ENCODE measurements at regions not wholly inside any gene's neighbourhood (a gene's known extent, or its start where the extent isn't known, plus 50 kb on each side); places are given as distances from the start of the nearest gene placed in this dataset.
"Not testable (repeated sequence)": the region's sequence is repeated elsewhere in the genome, so short reads cannot be mapped to it uniquely, and the experiment has no call there.

GRCh38 chr3:137582484-137582883, 181.6 kb upstream of the SOX14 start:
- no peak for DNase-seq (ENCODE audit: low read depth in 4 of 4, low spot score in 3 of 4)

- no peak for DNase-seq (ENCODE audit: low read depth in 4 of 4, low spot score in 3 of 4)
Measured at GRCh38 chr3:137583256-137583655, 180.9 kb upstream of the SOX14 start.

- no peak for DNase-seq (ENCODE audit: low read depth in 4 of 4, low spot score in 3 of 4)
Measured at GRCh38 chr3:137588871-137589270, 175.2 kb upstream of the SOX14 start.

DNA sequence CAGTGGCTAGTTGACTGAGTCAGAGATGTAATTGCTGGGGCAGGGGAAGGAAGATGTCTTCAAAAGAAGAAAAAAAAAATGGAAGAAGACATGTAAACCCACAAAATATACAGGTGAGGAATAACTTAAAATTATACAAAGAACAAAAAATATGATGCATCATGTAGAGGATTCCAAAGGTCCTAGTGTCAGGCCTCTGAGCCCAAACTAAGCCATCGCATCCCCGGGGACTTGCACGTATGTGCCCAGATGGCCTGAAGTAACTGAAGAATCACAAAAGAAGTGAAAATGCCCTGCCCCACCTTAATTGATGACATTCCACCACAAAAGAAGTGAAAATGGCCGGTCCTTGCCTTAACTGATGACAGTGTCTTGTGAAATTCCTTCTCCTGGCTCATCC, 168.7 kb upstream of the SOX14 start:
- DNase-seq (ENCODE audit: low read depth in 4 of 4, low spot score in 3 of 4) = not testable (repeated sequence)

DNA sequence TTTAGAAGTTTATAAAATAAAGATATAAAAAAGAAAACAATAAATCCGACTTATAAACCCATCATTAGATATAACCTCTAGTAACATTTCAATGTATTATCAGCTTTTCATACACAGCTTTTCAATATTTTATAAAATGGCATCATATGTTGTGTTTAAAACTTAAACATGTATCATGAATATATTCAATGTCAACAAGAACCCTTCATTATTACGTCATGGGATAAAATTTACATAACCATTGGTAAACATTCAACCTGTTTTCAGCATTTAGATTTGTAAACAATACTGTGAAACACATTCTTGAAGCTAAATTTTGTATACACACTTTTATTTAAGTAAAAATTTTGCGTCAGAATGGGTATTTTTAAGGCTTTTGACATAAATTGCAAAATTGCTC, 153.4 kb upstream of the SOX14 start:
- no peak for DNase-seq (ENCODE audit: low read depth in 4 of 4, low spot score in 3 of 4)

DNA sequence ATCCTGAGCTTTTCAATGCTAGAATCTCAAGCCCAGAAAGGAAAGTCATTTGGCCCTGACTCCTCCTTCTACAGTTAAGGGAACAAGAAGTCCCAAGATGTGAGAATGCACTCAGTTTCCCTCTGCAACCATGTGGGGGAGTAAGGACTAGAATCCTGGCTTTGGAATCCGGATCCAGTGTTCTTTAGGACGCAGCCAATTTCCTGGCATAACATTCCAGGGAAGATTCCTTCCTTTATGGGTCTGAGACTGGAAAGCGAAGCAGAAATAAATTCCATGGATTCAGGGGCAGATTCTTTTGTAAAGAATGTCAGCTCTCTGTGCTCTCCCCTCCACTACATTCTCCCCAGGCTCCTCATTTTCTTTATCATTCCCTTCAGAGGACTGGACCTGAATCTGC, 151.8 kb upstream of the SOX14 start:
- DNase-seq (ENCODE audit: low read depth in 4 of 4, low spot score in 3 of 4) = no peak

GRCh38 chr3:137615659-137616418, 148.3 kb upstream of the SOX14 start:
- no peak for DNase-seq (ENCODE audit: low read depth in 4 of 4, low spot score in 3 of 4)

DNA sequence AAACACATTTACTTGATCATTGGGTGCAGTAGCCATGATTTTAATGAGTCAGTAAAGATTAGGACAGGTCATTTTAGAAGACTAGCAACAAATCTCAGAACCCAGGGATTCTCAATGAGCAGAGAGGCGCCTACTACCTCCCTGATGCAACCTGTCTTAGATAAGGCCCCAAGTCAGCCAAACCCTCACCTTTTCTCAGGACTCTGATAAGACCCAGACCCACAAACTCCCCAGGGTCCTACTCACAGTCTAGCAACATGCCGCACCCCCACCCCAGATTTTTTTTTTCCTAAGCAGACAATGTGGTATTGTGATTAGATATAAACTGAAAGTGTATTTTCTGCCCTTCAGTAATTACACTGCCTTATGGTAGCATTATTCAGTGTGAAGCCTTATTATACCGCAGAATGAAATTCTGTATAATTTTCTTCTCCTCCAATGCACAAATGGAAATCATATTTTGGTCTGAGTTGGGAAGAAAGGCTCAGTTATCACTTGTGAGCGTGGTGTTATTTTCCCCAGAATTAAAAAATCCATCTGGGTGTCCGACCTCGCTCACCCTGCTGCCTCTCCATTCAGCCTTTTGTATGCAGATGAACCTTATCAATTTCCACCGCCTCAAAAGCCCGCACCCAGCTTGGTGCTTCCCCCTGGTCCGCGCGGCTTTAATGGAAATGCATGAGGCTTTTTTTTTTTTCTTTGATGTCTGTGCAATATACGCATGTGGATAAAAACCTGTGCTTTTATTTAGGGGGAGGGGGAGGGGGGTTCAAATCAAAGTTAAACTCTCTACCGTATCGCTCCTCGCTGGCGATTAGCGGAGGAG, 122.0 kb upstream of the SOX14 start:
- DNase-seq (ENCODE audit: low read depth in 4 of 4, low spot score in 3 of 4) = no peak

- peak in 1 of 4 donors; percentile 6 for DNase-seq (ENCODE audit: low read depth in 4 of 4, low spot score in 3 of 4)
Measured at GRCh38 chr3:137642831-137643230, 121.3 kb upstream of the SOX14 start.

- DNase-seq (ENCODE audit: low read depth in 4 of 4, low spot score in 3 of 4) = no peak
Measured at GRCh38 chr3:137647179-137647578, 116.9 kb upstream of the SOX14 start.

- no peak for DNase-seq (ENCODE audit: low read depth in 4 of 4, low spot score in 3 of 4)
Measured at GRCh38 chr3:137669519-137670060, 94.5 kb upstream of the SOX14 start.

GRCh38 chr3:137687181-137687879, 76.8 kb upstream of the SOX14 start:
- DNase-seq (ENCODE audit: low read depth in 4 of 4, low spot score in 3 of 4) = no peak

DNA sequence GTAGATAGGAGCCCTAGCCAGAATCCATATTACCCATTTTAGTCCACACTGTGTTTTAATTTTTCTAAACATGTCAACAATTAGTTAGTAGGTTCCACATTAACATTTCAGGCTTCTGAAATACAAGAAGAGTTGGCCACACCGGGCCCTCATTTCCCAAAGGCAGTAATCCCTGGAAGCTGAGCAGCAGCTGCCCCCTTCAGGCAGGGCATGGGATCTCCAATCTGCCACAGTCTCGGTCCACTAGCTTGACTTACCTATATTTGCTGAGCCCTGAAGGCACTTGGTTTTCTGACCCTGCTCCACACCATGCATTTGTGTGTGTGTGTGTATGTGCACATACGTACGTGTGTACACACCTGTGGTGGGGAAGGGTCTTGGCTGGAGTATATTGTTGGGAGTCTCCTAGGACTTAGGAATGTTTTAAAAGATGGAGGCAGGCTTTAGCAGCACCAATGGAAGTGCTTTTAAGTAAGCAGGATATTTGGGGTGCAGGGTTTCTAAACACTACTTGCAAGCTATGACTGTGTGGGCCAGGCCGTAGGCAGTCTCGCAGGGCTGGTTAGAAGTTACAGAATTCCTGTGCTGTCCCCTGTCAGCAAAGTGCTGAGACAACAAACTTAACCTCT, 71.2 kb upstream of the SOX14 start:
- DNase-seq (ENCODE audit: low read depth in 4 of 4, low spot score in 3 of 4) = no peak

GRCh38 chr3:137693791-137694190, 70.3 kb upstream of the SOX14 start:
- no peak for DNase-seq (ENCODE audit: low read depth in 4 of 4, low spot score in 3 of 4)

DNA sequence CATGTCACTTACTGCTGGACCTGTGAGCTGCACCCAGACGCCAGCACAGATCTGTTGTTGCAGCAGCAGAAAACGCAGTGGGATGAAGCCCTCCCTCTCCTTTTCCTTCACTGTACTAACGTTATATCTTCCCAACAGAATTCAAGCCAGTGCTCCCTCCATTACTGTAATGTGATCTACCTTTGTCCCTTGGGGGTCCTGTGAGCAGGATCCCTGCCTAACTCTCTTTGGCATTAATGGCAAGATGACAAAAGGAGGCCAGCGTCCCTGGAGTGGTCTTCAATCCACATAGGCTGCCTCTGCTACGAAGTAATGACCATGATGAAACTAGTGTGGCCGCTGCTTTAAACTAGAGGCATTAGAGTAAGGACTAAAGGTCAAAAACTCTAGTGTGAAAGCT, 69.3 kb upstream of the SOX14 start:
- no peak for DNase-seq (ENCODE audit: low read depth in 4 of 4, low spot score in 3 of 4)

GRCh38 chr3:137695351-137695750, 68.8 kb upstream of the SOX14 start:
- no peak for DNase-seq (ENCODE audit: low read depth in 4 of 4, low spot score in 3 of 4)

- no peak for DNase-seq (ENCODE audit: low read depth in 4 of 4, low spot score in 3 of 4)
Measured at GRCh38 chr3:137709011-137709601, 55.0 kb upstream of the SOX14 start.

- not testable (repeated sequence) for DNase-seq (ENCODE audit: low read depth in 4 of 4, low spot score in 3 of 4)
Measured at GRCh38 chr3:137713965-137714364, 50.1 kb upstream of the SOX14 start.

Measured in left renal pelvis (tissue), 4 donors.